ENCODE measurements at regions not wholly inside any gene's neighbourhood (a gene's known extent, or its start where the extent isn't known, plus 50 kb on each side); places are given as distances from the start of the nearest gene placed in this dataset.

DNA sequence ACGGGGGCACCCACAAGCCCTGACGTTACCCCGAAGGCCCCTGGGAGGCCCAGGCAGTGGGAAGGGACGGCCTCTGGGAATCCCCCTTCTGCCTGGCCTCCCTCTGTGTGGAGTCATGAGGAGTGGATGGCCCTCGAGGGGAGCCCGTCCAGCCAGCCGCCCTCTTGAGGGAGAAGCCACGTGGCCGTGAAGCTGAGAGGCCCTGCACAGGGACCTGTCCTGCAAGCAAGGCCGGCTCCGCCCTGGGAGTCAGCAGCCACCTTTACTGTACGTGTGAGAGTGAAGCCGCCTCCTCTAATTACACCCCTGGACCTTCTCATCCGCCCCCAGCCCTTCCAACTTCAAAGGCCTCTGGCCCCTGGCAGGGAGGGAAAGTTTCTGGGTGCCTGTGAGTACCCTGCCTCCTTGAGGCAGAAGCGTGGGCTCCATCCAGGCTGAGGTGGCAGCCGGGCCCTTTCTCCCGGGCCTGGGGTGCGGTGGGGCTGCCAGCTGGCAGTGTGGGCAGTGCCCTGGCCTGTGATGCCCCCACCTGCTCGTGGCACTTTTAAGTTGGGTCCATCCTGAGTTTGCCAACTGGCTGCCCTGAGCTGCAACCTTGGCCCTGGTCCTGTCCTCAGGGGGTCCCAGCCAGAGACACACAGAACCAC lies 55.9 kb upstream of the EGFL7 start:
- TF ChIP-seq, protein P1, sequence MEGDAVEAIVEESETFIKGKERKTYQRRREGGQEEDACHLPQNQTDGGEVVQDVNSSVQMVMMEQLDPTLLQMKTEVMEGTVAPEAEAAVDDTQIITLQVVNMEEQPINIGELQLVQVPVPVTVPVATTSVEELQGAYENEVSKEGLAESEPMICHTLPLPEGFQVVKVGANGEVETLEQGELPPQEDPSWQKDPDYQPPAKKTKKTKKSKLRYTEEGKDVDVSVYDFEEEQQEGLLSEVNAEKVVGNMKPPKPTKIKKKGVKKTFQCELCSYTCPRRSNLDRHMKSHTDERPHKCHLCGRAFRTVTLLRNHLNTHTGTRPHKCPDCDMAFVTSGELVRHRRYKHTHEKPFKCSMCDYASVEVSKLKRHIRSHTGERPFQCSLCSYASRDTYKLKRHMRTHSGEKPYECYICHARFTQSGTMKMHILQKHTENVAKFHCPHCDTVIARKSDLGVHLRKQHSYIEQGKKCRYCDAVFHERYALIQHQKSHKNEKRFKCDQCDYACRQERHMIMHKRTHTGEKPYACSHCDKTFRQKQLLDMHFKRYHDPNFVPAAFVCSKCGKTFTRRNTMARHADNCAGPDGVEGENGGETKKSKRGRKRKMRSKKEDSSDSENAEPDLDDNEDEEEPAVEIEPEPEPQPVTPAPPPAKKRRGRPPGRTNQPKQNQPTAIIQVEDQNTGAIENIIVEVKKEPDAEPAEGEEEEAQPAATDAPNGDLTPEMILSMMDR (IDR thresholded peaks at IDR 0.05) = no peak
- TF ChIP-seq EP300 (IDR thresholded peaks at IDR 0.05) (no peak), POLR2A (IDR thresholded peaks at IDR 0.05) (no peak)
